ENCODE measurements at regions not wholly inside any gene's neighbourhood (a gene's known extent, or its start where the extent isn't known, plus 50 kb on each side); places are given as distances from the start of the nearest gene placed in this dataset.
A peak's percentile ranks its signal among the peaks of the same experiment; 100 is the strongest.
"Not testable (repeated sequence)": the region's sequence is repeated elsewhere in the genome, so short reads cannot be mapped to it uniquely, and the experiment has no call there.

DNA sequence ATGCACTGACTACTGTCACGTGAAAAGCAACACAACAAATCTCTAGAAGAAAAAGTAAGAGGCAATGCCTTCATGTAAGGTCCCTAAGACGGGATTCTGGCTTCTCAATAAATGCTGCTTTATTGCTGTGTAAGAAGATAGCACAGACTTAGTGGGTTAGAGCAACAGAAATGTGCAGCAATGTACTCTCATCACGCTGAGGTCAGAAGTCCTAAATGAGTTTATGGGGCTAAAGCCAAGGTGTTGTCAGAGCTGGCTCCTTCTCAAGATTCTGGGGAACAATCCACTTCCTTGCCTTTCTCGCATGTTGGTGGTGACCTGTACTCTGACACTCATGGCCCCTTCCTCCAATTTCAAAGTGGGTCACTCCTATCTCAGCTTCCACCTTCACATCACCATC, 93.4 kb downstream of the SHANK2 start:
- in situ Hi-C loops (cut with HindIII; ENCODE audit: low pct_ligation_motif_present, low pct_unique_long_range_greater_than_20kb, low sequenced_read_pairs) = no loop called here

DNA sequence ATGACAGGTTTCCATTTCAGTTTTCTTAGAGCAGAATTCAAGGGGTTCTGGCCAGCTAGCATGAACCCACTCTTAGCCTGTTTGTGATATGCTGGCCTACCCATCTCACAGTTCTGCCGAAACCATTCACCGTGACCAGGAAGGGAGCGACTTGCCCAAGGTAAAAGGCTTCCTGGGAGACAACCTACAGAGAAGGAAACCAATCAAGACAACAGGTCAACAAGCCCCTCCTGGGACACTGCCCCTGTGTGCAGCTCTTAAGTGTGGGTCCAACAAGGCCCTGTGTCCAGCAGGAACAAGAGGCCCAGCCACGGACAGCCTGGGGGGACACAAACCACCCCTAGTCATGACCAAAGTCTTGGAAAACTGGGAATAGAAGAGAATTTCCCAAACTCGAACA, 94.7 kb downstream of the SHANK2 start:
- in situ Hi-C loops (cut with HindIII; ENCODE audit: low pct_ligation_motif_present, low pct_unique_long_range_greater_than_20kb, low sequenced_read_pairs); DNase-seq: not testable (repeated sequence)

More for the DNA sequence above, 93.4 kb downstream of the SHANK2 start:
- DNase-seq = no peak

DNA sequence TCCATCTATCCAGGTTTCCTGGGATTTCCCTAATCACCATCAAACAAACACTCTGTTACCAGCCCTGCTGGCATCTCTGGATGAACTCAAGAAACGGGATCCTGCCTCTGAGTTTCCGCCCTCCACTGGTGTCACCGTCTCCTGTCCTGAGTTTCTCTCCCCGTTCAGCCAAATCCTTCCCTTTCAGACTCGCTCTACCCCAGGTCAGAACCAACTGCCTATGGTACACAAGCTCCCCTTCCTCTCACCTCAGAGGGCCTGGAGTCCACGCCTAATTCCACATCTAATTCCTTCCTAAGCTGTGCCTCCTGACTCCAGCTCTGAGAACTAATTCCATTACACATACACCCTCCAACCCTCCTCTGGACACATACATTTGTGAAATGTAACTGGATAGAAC, 96.1 kb downstream of the SHANK2 start:
- in situ Hi-C loops (cut with HindIII; ENCODE audit: low pct_ligation_motif_present, low pct_unique_long_range_greater_than_20kb, low sequenced_read_pairs) = no loop called here

DNA sequence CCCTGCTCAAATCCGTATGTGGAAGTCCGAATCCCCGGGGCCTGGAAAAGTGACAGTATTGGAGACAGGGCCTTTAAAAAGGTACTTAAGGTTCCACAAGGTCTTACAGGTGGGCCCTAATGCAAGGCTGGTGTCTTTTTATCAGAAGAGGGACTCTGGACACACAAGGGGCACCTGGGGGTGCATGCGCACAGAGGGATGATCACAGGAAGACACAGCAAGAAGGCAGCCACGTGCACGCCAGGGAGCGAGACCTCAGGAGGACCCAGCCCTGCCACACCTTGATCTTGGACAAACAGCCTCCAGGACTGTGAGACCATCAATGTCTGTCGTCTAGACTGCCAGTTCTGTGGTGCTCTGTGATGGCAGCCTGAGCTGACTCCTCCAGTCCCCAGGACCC, 96.5 kb downstream of the SHANK2 start:
- no peak for DNase-seq
- in situ Hi-C loops (cut with HindIII; ENCODE audit: low pct_ligation_motif_present, low pct_unique_long_range_greater_than_20kb, low sequenced_read_pairs) = no loop called here

More for the DNA sequence above, 96.1 kb downstream of the SHANK2 start:
- no peak for DNase-seq

DNA sequence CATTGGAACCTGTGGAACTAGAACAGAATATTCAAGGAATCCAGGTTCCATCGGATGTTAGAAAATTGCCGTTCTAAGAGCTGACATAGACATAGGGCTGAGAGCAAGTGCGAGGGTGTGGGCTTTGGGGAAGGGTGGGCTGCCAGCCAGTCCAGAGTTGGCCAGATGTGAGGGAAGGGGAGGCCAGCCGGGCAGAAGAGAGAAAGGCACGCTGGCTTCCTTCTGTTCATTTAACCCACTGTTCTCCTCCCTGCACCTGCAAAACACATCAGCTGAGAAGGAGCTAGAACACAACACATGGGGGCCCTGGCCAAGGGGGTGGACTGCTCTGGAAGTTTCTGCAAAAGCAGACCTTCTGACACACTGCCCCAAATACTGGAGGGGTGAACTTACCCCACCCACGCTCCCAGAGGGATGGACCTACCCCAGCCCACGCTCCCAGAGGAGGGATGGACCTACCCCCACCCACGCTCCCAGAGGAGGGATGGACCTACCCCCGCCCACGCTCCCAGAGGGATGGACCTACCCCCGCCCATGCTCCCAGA, 98.0 kb downstream of the SHANK2 start:
- in situ Hi-C loops (cut with HindIII; ENCODE audit: low pct_ligation_motif_present, low pct_unique_long_range_greater_than_20kb, low sequenced_read_pairs) = no loop called here
- no peak for DNase-seq

DNA sequence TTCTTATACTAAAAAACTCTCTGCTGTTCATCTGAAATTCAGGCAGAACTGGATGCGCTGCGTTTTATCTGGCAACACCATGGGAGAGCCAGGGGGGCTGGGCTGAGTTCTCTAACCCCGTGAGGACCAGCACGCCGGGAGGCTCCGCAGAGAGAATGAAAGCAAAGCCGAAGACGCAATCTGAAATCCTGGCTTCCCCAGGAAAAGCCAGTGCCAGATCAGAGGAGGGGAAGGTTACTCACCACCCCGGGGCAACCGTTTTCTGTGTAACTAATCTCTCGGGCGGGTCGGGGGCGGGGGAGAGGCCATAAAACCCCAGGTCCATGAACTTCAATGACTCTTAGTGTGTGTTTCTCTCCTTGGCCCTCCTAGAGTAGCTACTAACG, 99.4 kb downstream of the SHANK2 start:
- in situ Hi-C loops (cut with HindIII; ENCODE audit: low pct_ligation_motif_present, low pct_unique_long_range_greater_than_20kb, low sequenced_read_pairs) = no loop called here
- DNase-seq = peak; percentile 49

DNA sequence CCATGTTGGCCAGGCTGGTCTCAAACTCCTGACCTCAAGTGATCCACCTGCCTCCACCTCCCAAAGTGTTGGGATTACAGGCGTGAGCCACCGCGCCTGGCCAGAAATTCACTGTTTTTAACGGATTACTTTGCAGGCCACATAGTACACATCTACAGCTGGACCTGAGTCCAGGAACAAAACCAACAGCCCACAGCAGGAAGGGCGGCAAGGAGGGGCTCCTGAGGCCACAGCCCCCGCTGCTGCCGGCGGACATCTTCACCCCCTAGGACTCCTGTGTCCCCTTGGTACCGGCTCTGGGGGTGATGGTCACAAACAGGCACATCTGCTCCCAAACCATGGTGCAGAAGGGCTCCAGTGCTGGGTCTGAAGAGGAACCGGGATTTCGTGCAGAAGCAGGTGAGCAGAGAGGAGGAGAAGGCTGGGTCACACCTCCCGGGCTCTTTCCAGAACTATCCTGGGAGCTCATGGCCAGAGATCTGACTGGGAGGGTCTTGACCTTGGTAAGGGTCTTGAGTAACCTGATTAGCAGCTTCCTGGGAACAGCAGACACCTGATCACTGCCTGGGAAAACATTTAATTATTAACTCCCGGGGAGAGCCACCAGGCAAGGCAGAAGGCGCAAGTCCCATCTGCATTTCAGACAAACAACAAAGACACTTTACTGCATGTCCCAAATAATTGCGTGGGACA, 99.9 kb downstream of the SHANK2 start:
- in situ Hi-C loops (cut with HindIII; ENCODE audit: low pct_ligation_motif_present, low pct_unique_long_range_greater_than_20kb, low sequenced_read_pairs); DNase-seq: not testable (repeated sequence)

DNA sequence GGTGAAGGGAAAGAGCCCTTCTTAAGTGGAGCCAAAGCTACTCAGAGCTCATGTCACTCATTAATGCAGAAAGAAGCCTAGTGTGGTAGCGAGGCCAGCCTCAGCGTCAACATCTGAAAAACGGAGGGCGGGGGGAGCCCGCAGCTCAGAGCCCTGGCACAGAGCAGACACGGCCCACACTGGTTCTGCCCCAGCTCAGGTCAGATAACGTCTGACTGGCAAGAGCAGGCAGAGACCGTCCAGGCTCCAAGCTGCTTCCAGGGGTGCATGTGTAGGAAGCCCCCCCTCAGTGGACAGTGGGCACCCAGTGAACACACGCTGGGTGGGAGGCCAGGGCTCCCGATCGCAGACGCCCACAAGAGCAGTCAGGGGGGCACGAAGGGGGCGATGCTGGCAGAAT, 100.8 kb downstream of the SHANK2 start:
- in situ Hi-C loops (cut with HindIII; ENCODE audit: low pct_ligation_motif_present, low pct_unique_long_range_greater_than_20kb, low sequenced_read_pairs) = no loop called here
- DNase-seq = no peak

DNA sequence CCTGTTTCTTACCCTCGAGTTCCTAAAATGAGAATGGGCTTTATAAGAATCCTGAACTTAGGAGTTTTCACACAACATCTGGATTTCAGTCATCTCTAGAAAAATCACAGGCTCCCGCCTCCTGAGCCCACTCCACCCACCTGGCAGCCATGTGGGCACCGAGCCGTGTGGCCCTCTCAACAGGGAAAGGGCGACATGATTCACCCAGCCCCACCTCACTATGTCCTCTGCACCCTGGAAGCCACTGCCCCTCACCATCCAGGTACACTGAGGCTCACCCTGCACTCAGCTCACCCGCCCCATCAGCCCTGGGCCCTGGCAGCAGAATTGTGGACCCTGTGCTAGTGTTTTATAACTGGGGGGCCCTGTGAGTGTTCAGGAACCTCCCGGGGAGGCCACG, 101.5 kb downstream of the SHANK2 start:
- DNase-seq = no peak
- in situ Hi-C loops (cut with HindIII; ENCODE audit: low pct_ligation_motif_present, low pct_unique_long_range_greater_than_20kb, low sequenced_read_pairs) = no loop called here

DNA sequence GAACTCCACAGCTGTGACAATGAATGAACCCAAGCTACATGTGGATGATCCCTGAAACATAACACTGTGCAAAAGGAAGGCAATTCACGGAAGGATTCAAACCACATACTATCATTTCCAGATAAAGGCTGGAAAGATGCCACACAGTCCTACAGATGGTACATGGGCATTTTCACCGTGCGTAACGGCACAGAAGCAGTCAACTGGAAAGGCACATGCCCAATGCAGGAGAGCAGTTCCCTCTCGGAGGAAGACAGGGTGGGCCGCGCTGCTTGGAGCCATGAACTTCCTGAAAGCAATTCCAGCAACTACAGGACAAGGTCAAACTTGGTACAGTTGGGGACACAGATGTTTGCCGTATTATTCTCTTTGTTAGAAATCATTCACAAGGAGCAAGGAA, 103.7 kb downstream of the SHANK2 start:
- DNase-seq = no peak
- in situ Hi-C loops (cut with HindIII; ENCODE audit: low pct_ligation_motif_present, low pct_unique_long_range_greater_than_20kb, low sequenced_read_pairs) = no loop called here

DNA sequence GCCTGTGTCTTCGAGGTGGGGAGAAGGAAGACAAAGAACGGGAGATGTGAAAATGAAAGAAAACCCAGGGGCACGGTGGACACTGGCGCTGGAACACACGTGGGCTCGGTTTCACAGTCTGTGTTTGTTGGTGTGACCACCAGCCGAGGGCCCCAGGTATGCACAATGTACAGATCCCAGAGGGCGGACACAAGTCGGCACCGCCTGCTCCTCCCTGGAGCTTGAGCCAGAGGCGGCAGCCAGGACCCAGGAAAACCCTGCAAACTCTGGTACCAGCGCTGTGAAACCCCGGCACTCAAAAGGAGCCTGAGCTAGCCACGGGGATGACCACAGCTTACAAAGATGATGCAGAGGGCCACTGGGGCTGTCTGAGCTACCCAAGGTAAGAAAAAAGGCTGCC, 105.0 kb downstream of the SHANK2 start:
- no peak for DNase-seq
- in situ Hi-C loops (cut with HindIII; ENCODE audit: low pct_ligation_motif_present, low pct_unique_long_range_greater_than_20kb, low sequenced_read_pairs) = no loop called here

DNA sequence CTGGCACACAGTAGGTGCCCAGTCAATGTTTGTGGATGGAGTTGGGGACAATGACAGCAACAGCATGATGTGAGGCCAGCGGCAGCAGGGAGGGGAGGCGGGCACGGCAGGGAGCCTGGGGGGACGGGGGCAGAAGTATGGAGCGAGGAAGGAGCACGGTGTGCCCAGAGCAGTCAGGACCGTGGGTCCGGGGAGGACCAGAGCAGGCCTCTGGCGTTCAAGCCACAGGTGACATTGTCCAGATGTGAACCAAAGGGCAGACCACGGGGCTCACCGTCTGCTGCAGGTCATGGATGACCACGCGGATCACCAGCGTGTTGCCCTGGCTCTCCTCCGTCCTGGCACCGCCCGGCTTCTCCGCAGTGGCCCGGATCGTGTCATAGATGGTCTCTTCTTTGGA, 105.5 kb downstream of the SHANK2 start:
- DNase-seq = no peak
- in situ Hi-C loops (cut with HindIII; ENCODE audit: low pct_ligation_motif_present, low pct_unique_long_range_greater_than_20kb, low sequenced_read_pairs) = no loop called here

DNA sequence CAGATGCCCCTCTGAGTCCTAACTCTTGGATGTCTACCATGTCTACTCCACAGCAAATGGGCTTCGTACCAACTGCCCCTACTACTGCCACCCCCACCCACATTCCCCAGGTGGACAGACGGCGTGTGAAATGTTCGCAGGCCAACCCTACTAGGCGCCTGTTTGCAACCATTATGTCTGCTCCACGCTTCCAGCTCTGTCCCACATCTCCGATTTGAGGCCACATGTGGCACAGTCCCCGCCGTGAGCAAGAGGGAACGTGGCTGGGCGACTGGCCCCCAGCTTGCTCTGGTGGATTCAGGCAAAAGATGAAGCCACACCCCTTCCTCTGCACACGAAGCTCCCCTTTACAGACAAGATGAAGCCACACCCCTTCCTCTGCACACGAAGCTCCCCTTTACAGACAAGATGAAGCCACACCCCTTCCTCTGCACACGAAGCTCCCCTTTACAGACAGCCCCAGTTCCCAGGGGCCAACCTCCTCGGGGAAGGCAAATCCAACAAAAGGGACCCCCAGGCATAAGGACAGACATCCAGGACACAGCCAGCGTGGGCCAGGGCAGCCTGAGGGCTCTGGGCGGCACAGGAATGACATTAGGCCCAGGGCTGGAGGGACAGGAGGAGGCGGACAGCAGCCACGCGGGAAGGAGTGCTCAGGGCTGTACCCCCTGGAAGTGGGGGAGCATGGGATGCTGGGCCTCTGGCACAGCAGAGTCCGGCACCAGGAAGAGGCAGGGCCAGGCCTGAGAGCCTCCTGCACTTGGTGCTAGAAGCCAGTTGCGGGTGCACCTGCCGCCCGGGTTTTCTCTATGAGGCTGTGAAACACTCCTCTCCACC, 106.2 kb downstream of the SHANK2 start:
- no peak for DNase-seq
- in situ Hi-C loops (cut with HindIII; ENCODE audit: low pct_ligation_motif_present, low pct_unique_long_range_greater_than_20kb, low sequenced_read_pairs) = no loop called here

DNA sequence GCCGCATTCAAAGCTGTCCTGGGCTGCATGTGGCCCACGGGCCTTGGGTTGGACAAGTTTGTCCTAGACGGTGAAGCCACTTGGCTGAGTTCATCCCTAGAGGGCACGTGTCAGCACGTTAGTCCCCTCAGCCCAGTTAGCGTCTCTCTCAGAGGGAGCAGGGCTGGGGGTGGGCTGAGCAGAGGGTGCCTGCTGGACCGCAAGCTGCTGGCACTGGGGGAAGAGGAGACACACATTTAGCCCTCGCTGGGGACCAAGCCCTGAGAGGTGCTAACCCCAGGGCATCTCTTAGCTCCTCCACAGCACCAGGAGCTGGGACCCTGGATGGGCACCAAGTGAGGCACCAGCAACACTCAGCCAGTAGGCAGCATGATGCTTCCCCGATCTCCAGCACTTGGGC, 107.0 kb downstream of the SHANK2 start:
- no peak for DNase-seq
- in situ Hi-C loops (cut with HindIII; ENCODE audit: low pct_ligation_motif_present, low pct_unique_long_range_greater_than_20kb, low sequenced_read_pairs) = no loop called here

DNA sequence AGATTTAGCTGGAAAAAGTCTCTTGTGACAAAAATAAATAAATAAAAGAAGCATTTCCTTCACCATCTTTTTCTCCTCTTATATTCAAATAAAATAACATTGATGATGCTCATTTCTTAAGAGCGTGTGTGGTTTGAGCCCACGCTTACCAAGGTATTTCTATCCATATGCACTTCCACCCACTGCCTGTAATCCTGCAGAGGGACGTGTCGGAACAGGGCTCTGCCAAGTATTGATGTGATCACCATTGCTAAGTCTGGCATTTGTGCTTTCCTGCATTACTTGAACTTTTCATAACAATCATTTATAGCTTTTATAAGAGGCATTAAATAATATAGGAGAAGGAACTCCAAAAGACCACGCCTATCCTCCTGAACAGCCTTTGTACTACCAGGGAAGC, 107.6 kb downstream of the SHANK2 start:
- in situ Hi-C loops (cut with HindIII; ENCODE audit: low pct_ligation_motif_present, low pct_unique_long_range_greater_than_20kb, low sequenced_read_pairs) = no loop called here
- no peak for DNase-seq

DNA sequence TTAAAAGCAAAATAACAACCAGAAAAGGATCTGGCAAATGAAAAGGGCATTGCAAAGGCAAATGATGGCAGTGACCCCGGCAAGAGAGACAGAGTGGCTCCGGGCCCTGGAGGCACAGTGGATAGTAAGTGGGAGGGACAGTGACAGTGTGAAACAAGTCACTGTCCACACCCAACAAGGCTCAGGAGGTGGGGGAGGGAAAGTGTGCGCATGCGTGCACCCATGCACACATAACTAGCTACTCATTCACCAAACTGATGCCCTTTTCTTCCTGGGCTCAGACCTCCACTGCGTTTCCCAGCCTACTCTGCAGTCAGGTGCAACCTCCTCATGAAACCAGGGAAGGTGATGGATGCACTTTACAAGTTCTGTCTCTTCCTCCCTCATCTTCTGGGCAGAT, 108.4 kb downstream of the SHANK2 start:
- DNase-seq = no peak

DNA sequence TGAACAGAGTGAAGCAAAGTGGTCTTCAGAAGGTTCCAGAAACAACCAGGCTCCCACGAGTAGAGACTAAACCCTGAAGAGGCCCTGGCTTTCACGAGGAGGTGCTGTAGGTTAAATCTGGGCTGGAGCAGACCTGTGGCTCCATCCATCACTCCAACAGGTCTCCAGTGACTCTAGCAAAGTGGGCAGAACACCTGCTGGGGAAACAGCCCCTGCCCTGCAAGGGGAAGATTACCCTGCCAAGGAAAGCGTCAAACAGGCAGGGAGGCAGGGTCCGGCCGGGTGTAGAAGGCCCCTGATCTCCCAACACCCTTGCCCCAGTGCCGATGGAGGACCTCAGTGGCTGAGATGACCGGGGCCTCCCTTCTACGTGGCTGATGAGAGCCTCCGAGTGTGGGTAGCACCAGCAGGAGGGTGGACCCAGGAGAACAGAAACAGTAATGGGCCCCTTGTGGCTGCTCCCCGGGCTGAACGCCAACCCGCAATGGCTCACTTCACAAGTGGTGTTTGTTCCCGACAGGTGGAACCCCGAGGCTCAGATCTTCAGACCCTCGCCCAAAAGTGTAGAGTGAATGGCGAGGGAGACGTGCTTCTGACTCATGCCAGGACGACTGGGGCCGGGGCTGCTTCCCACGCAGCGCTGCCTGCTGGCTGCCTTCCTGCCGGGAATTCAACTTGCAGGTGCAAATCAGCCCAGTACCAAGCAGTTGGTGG, 112.0 kb downstream of the SHANK2 start:
- in situ Hi-C loops (cut with HindIII; ENCODE audit: low pct_ligation_motif_present, low pct_unique_long_range_greater_than_20kb, low sequenced_read_pairs) = no loop called here
- DNase-seq = no peak

More for the DNA sequence above, 108.4 kb downstream of the SHANK2 start:
- in situ Hi-C loops (cut with HindIII; ENCODE audit: low pct_ligation_motif_present, low pct_unique_long_range_greater_than_20kb, low sequenced_read_pairs) = no loop called here

DNA sequence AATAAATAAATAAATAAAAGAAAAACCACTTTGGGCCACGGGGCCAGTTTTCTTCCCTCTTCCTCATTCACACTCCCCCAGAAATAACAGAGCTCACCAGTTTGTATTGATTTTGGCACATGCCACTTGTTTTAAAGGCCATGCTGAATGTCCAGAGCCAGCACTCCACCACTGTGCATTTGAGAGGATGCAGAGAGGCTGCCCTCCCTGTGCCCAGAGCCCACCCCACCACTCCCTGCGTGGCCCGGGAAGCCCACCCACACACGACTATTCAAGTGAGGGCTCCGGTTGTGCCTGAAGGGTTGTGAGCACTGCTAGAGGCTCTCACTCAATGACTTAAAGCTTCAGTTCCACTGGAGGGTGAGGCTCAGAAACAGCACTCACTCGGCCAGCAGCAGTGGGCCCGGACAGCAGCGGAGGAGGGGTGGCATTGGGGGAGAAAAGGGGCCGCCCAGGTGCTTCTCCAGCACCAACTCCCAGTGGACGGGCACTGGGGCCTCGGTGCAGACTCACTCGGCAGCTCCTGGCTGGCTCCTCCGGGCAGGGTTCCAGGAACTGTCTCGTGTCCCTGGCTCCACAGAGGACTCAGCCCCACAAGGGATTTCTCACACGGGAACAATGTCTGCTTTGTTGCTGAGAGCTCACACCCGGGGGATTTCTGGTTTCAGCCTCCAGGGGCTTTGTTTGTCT, 112.7 kb downstream of the SHANK2 start:
- in situ Hi-C loops (cut with HindIII; ENCODE audit: low pct_ligation_motif_present, low pct_unique_long_range_greater_than_20kb, low sequenced_read_pairs) = no loop called here
- DNase-seq = no peak

Measured in ACHN (cell line).